ENCODE measurements at regions not wholly inside any gene's neighbourhood (a gene's known extent, or its start where the extent isn't known, plus 50 kb on each side); places are given as distances from the start of the nearest gene placed in this dataset.

DNA sequence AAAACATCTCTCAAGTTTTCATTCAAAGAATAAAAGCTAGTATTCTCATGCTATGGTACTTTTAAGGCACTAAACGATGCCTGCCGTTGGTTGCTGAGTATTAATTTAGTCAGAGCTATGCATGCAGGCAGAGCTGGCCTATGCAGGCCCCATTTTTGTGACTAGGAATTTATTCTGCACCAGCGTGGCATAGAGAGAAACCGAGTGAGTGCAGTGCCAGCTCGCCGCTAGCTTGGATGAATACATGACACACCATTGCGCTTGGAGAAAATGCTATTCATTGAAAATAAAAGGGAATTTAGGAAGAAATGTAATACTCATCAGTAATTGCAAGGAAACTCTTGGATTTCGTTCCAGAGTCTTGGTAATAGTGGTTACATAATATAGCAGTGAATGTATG lies 231.6 kb upstream of the RBFOX1 start:
- Histone ChIP-seq H3K9ac (ENCODE audit: low read length) (no peak overlapping the region), H3K9me3 (ENCODE audit: insufficient read depth, low read length) (no peaks in the 10 kb centered on the region), H3F3A (ENCODE audit: insufficient read depth) (no peaks in the 10 kb centered on the region), H3K27ac (ENCODE audit: low read depth, low read length) (no peak overlapping the region), H3K4me2 (ENCODE audit: low read depth, low read length, poor library complexity, severe bottlenecking) (no peak overlapping the region), H3K27me3 (ENCODE audit: low read length) (no peaks in the 10 kb centered on the region), H2AFZ (ENCODE audit: low read depth, low read length, severe bottlenecking) (no peak overlapping the region), H3K79me2 (ENCODE audit: insufficient read depth, low read length) (no peaks in the 10 kb centered on the region), H3K36me3 (ENCODE audit: low read length) (no peaks in the 10 kb centered on the region), H4K20me1 (ENCODE audit: low read depth, low read length) (no peaks in the 10 kb centered on the region), H3K9me2 (replicated peaks; ENCODE audit: insufficient read depth, low read length) (no peaks in the 10 kb centered on the region), H3K4me3 (ENCODE audit: insufficient read depth, low read length, poor library complexity, severe bottlenecking) (no peak overlapping the region)
- no peak for TF ChIP-seq EZH2phosphoT487 (conservative IDR thresholded peaks at IDR 0.05; ENCODE audit: low read length)
- TF ChIP-seq, protein P1, sequence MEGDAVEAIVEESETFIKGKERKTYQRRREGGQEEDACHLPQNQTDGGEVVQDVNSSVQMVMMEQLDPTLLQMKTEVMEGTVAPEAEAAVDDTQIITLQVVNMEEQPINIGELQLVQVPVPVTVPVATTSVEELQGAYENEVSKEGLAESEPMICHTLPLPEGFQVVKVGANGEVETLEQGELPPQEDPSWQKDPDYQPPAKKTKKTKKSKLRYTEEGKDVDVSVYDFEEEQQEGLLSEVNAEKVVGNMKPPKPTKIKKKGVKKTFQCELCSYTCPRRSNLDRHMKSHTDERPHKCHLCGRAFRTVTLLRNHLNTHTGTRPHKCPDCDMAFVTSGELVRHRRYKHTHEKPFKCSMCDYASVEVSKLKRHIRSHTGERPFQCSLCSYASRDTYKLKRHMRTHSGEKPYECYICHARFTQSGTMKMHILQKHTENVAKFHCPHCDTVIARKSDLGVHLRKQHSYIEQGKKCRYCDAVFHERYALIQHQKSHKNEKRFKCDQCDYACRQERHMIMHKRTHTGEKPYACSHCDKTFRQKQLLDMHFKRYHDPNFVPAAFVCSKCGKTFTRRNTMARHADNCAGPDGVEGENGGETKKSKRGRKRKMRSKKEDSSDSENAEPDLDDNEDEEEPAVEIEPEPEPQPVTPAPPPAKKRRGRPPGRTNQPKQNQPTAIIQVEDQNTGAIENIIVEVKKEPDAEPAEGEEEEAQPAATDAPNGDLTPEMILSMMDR (IDR thresholded peaks at IDR 0.05; ENCODE audit: insufficient read depth, low read length, poor library complexity, severe bottlenecking), result no peak

DNA sequence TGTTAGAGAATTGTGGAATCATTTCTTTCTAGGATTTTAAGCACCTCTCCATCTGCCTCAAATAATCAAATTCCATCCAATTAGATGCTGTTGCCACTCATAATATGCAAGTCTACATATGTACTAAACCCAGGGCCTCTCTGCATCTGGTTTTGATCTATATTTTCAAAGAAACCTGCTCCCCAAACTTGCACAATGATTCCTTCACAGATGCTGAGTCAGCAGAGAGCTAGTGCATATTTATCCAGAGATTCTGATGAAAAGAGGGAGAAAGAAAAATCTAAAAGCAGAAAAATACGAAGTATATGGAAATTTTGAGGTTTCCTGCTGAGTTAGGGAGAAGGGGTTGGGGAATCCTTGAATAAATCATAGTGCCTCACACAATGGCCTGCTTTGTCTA lies 235.1 kb upstream of the RBFOX1 start:
- no peaks in the 10 kb centered on the region for H3K9me2 ChIP-seq (replicated peaks; ENCODE audit: insufficient read depth, low read length)
- H3K4me3 ChIP-seq (ENCODE audit: insufficient read depth, low read length, poor library complexity, severe bottlenecking), result no peak overlapping the region
- H4K20me1 ChIP-seq (ENCODE audit: low read depth, low read length), result no peaks in the 10 kb centered on the region
- no peaks in the 10 kb centered on the region for H3K79me2 ChIP-seq (ENCODE audit: insufficient read depth, low read length)
- TF ChIP-seq, protein P1 (IDR thresholded peaks at IDR 0.05; ENCODE audit: insufficient read depth, low read length, poor library complexity, severe bottlenecking), result no peak
- TF ChIP-seq EZH2phosphoT487 (conservative IDR thresholded peaks at IDR 0.05; ENCODE audit: low read length), result no peak
- no peak overlapping the region for H3K9ac ChIP-seq (ENCODE audit: low read length)
- no peak overlapping the region for H2AFZ ChIP-seq (ENCODE audit: low read depth, low read length, severe bottlenecking)
- H3K36me3 ChIP-seq (ENCODE audit: low read length), result no peaks in the 10 kb centered on the region
- no peaks in the 10 kb centered on the region for H3K27me3 ChIP-seq (ENCODE audit: low read length)
- no peak overlapping the region for H3K4me2 ChIP-seq (ENCODE audit: low read depth, low read length, poor library complexity, severe bottlenecking)
- no peaks in the 10 kb centered on the region for H3K9me3 ChIP-seq (ENCODE audit: insufficient read depth, low read length)
- H3F3A ChIP-seq (ENCODE audit: insufficient read depth), result no peaks in the 10 kb centered on the region
- H3K27ac ChIP-seq (ENCODE audit: low read depth, low read length), result no peak overlapping the region

DNA sequence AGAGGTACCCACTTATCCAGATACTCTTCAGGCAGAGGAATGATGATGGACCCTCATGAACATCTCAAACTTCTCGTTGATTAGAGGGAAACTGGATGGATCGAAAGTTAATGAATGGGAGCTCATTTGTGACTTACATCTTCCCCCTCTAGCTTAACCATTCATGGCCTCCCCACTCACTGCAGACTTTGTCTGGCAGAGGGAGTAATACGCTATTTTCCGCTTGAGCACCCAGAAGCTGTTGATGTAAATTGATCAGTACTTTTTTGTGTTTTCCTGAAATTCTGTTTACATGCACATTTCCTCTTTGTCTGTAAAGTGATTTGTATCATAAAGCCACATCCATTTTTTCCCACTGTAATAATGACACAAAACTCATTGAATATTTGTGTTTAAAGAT lies 239.1 kb upstream of the RBFOX1 start:
- Histone ChIP-seq H3K4me2 (ENCODE audit: low read depth, low read length, poor library complexity, severe bottlenecking) (no peak overlapping the region), H3F3A (ENCODE audit: insufficient read depth) (no peaks in the 10 kb centered on the region), H4K20me1 (ENCODE audit: low read depth, low read length) (no peaks in the 10 kb centered on the region), H3K79me2 (ENCODE audit: insufficient read depth, low read length) (no peaks in the 10 kb centered on the region), H3K27me3 (ENCODE audit: low read length) (no peaks in the 10 kb centered on the region), H3K9me2 (replicated peaks; ENCODE audit: insufficient read depth, low read length) (no peaks in the 10 kb centered on the region), H3K36me3 (ENCODE audit: low read length) (no peaks in the 10 kb centered on the region), H3K9ac (ENCODE audit: low read length) (no peak overlapping the region), H3K4me3 (ENCODE audit: insufficient read depth, low read length, poor library complexity, severe bottlenecking) (no peak overlapping the region), H2AFZ (ENCODE audit: low read depth, low read length, severe bottlenecking) (no peak overlapping the region), H3K9me3 (ENCODE audit: insufficient read depth, low read length) (no peaks in the 10 kb centered on the region), H3K27ac (ENCODE audit: low read depth, low read length) (no peak overlapping the region)
- TF ChIP-seq, protein P1 (IDR thresholded peaks at IDR 0.05; ENCODE audit: insufficient read depth, low read length, poor library complexity, severe bottlenecking), result no peak
- no peak for TF ChIP-seq EZH2phosphoT487 (conservative IDR thresholded peaks at IDR 0.05; ENCODE audit: low read length)

Data from SU-DHL-6 (cell line).